GM19238 (cell line): ENCODE measurements at regions not wholly inside any gene's neighbourhood (a gene's known extent, or its start where the extent isn't known, plus 50 kb on each side); places are given as distances from the start of the nearest gene placed in this dataset.
"Not testable (repeated sequence)": the region's sequence is repeated elsewhere in the genome, so short reads cannot be mapped to it uniquely, and the experiment has no call there.

Experiments
- DNase-seq: peaks from one replicate; pipeline ENCODE4 v3.0.0; 2011; ENCODE audit warnings: low spot score; ENCODE audit not compliant: insufficient read length

DNA sequence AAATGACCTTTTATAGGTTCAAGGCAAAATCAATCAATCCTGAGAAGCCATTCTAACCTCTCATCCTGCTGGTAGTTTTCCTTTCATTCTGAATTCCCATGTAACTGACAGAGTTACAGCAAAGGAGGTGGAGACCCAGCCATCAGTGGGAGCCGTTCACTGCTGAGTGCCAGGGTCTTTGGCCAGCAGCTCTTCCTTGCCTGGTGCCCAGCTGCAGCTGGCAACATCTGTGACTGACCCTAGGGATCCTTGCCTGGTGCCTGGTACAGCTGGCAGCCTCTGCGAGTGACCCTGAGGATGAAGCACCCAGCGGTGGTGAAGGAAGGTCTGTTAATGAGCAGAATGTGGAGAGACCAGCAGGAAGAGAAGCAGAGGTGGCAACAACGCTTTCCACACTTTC, 314.6 kb downstream of the THBS2 start:
- no peak for DNase-seq

DNA sequence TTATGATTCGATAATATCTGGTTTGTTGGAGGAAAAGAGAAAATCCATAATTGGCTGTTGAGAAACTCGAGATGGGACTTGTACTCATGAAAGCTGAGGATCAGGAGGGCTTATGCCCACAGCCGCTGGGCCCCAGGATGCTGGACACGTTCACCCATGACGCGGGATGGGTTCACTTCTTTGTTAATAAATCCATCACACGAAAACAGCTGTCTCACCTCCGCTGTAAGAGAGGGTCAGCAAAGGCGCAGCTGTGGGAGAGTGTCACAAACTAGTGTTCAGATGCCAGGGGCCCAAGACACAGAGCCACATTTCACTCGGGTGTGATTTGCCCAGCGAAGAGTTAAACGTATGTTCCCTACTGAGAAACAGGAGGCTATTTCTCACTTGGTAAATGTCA, 315.1 kb downstream of the THBS2 start:
- DNase-seq: no peak

DNA sequence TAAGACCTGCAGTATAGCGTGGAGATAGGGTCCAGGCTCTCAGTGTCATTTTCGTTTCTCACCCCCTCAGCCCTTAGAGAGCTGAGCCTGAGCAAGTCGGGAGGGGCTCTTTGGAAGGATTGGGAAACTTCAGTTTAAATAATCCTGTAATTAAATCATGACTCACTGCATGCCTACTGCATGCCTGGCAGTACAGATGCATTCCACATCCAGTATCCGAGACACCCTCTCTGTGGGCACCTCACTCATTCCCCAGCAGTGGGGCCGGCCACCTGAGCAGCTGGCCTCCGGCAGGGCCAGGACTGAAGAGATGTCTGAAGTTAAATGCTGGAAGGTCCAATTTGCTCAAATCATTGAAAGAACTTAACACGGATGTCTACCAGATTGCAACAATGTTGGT, 316.6 kb downstream of the THBS2 start:
- no peak for DNase-seq

DNA sequence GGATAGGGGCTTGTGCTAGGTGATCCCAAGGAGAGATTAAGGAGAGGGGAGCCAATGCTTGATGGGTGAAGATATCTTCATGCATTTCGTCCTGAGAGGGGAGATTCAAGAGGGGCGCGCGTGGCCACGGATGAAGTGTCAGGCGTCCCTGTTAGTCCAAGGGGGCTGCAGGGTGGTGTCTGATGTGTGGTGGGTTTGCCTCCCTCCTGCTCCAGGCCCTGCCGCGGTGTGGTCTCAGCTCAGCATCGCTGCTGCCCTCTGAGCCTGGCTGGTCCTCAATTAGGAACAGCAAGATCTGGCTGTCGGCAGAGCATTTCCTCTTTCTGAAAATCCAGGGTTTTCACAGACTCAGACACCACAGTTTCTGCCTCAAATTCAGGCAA, 318.0 kb downstream of the THBS2 start:
- DNase-seq: no peak

DNA sequence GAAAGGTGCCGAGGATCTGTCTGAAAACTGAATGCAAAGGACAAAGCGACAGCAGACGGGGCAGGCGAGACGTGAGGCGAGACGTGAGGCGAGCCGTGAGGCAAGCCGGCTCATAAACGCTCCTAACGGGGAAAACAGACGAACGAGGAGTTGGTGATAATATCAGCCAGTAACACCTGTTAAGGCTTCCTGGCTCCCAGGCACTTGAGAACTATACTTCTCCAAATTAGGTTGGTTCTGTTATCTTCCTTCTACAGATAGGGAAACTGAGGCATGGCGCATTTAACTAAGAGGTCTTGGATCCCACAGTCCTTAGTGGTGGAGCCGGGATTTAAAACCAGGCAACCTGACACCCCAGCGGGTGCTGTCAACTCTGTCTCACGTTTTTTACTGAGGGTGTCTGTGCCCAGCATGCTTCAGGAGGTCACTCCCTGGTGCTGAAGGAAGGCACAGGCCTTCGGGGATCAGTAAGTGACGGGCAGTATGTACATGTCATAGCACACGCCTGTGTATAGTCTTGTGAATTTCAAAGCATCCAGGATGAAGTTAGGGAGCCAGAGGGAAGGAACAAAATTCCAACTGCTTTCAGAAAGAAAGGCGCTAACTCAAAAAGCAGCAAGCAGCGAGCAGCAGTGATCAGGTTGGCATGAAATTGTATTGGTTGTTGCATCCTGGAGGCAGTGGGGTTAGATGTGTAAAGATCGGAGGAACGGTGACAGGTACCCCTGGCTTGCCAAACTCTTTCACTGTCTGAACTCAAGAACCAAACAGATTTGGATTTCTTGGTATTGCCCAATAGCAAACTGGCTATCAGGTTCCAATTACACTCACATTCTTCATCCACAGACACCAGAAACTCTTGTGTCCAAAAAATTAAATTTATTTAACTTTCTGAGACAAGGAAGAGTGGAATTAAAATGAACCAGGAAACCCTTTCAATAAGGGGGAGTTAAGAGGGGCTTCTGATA, 318.7 kb downstream of the THBS2 start:
- DNase-seq: no peak

DNA sequence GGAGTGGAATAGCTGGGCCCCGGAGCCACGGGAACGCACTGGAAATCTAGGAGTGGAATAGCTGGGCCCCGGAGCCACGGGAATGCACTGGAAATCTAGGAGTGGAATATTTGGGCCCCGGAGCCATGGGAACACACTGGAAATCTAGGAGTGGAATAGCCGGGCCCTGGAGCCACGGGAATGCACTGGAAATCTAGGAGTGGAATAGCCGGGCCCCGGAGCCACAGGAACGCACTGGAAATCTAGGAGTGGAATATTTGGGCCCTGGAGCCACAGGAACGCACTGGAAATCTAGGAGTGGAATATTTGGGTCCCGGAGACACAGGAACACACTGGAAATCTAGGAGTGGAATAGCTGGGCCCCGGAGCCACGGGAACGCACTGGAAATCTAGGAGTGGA, 321.5 kb downstream of the THBS2 start:
- DNase-seq: not testable (repeated sequence)

DNA sequence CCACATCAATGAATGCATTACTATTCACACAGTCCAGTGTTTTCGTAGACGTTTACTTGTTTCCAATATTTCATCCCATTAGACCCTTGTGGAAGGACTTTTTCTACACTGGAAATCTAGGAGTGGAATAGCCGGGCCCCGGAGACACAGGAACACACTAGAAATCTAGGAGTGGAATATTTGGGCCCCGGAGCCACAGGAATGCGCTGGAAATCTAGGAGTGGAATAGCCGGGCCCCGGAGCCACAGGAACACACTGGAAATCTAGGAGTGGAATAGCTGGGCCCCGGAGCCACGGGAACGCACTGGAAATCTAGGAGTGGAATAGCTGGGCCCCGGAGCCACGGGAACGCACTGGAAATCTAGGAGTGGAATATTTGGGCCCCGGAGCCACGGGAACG, 322.6 kb downstream of the THBS2 start:
- not testable (repeated sequence) for DNase-seq

DNA sequence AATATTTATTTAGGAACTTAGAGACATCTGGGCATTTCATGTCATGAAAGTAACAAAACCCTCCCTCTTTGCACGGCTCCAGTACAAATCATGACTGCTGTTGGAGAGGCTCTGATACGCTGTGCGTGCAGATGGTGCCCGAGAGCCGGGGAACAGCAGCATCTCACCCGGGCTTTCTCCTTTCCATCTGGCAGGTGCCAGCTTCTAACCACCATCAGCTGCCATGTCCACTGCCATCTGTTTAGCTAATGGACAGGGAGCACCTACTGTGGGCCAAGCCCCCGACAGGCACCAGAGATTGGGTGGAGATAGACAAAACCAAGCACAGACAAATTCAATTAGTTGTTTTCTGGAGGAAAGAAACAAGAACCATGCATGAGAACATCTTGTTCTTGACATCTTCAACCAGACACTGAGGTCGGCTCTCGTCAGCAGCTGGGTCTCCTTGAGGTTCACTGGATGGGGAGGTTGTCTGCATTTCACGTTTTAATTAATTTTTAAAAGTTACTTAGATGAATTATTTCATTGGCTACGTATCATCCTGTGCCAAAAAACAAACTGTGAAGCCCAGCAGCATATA, 323.7 kb downstream of the THBS2 start:
- DNase-seq: no peak

DNA sequence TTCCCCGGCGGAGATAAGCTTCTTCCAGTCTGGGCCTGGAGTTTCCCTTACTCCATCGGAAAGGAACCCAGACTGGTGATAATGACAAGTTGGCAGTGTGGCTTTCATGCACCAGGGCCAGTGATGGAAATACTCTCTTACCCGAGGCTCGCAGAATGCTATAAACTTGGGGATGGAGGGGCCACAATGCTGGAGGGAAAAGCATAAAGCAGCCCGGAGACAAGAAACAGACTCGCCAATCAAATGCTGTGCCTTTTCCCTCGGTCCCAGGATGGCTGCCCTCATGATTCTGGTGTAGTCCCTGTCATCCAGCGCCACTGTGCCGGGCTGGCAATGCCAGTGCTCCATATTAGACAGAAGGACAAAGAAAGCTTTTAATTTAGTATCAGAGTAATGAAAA, 325.6 kb downstream of the THBS2 start:
- no peak for DNase-seq

DNA sequence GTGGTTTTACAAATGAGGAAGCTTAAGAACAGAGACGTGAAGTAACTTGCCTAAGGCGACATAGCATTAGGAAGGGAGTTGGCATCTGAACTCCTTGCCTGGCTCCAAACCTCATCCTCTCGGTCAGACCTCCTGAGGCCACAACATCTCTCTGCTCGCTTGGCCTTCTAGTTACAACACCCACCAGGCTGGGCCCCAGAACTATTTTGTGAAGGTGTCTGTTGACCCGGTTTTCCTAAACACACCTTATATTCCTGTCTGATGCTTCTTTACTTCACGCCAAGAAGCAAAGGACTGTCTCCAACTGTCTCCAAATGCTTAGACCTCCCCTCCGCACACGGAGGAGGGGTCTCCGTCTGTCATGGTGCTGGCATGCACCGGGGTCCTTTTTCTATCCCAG, 326.6 kb downstream of the THBS2 start:
- DNase-seq: no peak

DNA sequence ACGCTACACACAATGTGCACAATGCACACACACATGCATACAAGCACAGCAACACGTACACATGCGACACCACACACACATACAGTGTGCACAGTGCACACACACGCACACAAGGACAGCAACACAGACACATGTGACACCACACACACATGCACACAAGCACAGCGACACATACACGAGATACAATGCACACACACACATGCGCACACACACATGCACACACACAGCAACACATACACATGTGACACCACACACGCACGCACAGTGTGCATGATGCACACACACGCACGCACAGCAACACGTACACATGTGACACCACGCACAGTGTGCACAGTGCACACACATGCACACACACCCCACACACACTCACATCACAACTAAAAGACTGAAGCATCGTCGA, 327.3 kb downstream of the THBS2 start:
- no peak for DNase-seq

DNA sequence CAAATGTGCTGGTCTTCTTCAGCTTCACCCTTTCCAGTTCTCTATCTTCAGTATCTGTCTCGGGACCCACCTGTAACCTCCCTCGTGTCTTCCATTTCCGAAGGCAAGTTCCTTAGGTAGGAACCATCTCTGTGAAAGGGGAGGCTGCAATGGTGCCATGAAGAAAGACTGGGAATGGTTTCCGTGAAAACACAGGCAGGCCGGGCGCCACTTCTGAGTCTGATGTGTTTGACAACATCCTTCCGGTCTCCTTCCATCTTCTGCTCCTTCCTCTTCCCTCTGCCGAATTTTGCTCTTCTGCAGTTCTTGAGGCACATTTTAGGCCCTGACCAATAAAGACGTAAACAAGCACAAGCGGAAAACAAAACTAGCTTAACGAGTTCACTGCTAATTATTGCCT, 328.0 kb downstream of the THBS2 start:
- no peak for DNase-seq

DNA sequence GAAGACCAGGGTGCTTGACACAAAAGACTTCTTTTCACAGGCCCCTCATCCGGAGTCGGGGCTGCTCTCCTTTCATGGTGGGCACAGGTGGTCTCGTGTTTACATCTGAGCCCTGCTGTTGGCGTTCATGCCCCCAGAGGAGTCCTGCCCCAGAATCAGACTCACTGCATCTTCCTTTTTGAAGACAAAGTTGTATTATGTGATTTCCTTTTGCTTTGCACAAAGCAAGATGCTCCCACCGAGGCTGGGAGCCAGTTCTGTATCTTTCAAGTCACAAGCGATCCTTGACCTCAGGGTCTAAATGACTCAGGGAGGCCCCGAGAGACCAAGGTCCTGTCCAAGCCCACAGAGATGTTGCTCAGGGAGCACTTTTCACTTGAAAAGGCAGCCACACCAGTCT, 330.5 kb downstream of the THBS2 start:
- no peak for DNase-seq

DNA sequence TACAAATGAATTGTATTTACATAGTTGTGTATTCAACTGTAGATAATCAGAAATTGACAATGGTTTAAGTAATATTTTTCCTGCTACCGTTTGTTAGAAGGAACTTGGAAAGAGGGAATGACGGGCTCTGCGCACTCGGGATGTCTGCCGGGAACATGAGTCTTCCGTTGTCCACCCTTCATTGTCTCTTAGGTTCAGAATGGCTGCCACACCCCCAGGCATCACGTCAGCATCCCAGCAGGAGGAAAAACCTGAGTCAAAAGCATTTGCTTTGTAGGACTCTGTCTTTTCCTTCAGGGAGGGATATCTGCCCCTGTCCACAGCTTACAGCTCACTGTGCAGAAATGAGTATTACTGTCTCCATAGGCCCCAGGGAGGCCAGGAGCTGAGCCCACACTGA, 331.2 kb downstream of the THBS2 start:
- DNase-seq: no peak

DNA sequence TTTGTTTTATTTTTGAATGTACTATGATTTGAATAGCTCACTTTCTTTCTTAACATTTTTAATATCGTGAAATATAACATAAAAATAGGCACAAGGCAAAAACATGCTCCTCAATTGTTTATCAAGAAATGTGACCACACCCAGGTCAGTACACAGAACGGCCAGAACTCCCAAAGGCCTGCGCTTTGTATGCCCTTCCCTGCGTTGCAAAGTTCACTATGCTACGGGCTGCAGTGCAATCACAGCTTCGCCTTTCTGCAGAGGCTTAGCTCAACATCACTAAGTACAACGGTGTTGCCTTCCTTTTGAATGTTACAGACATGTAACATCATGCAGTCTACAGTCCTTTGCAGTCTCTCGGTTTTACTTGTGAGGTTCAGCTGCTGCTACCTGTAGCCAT, 333.4 kb downstream of the THBS2 start:
- no peak for DNase-seq

DNA sequence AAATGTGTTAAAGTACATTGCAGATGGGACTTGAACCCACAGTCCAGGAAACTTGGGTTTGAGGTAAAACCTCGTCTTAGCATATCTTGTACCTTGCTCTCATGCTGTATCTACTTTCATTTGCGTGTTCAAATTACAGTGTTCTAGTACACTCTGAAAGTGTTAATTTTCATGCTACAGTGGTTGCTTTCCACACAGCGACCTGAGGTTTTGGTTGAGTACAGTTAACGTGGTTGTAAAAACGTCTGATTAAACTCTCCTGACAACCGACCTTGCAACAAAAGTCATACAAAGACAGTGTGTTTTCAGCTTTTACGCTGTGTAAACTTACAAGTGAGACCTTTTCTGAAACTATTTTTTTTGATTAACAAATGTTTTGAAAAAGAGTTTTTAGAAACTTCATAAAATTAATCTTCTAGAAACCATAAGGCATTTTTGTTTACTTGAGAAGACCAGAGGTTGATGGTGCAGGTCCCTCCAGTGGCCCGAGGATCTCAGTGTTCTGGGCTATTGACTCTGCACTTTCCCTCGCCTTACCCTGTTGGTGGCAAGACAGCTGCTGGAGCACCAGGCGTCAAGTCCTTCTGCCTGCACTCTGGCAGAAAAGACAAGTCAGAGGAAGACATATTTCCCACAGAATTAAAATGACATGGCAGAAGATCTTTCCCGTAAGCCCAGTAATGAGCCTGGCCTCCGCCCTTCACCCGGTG, 334.0 kb downstream of the THBS2 start:
- no peak for DNase-seq

DNA sequence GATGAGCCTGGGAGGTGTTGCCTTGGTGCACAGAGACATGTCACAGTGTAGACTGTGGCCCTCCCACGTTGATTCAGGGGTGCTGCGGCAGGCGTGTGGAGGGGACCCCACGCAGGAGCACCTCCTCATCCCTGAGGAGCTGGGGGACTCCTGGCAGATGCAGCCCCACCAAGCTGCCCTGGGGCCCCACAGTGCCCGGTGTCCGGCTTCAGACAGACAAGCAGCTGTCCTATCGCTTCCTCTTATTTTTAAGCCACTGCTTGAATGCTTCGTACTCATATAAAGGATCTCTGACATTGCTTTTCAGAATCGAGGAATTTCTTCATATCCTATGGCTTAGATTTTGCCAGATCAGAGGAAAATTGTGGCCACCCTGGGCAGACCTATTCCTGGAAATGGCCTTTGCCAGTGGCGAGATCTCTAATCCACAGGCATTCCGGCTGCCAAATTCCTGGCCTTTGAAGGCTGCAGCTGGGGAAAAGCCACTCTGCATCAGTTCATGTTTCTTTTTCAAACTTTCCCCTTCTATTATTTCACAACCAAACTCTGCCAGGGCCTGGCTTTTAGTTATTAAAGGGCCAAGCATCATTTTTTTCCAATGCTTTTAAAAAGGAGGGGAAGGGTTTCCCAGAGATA, 337.0 kb downstream of the THBS2 start:
- DNase-seq: no peak

DNA sequence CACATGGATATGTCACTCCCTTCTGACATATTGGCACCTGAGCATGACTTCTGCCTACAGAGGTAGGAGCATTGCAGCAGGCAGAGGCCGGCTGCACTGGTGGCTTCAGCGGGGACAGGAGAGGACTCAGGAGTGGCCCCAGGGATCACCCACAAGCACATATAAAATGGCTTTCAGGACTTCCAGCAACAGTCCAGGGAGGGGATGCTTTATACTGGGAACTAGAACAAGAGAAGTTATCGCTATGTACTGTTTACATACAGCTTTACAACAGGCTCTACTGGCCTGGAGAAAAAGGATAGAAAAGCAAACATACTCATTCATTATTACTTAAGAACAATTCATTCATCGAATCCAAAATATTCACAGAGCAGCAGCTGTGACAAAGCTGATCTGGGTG, 337.8 kb downstream of the THBS2 start:
- DNase-seq: no peak

DNA sequence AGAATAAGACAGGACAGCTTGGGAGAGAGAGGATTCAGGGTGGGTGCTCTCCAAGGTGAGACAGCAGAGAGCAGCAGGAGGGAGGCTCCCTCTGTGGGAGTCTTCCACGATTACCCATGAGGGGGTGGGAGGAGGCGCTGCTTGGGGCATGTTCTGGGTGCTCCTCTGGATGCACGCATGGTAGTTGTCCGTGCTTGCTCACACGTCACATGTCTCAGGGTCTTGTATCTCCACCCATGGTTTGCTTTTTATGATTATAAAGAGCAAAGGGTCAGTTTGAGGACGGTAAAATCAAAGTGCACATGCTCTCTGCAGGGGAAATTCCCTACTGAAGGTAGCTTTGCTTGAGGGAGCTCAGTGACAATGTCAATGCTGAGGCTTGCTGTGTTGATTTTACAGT, 338.4 kb downstream of the THBS2 start:
- no peak for DNase-seq

DNA sequence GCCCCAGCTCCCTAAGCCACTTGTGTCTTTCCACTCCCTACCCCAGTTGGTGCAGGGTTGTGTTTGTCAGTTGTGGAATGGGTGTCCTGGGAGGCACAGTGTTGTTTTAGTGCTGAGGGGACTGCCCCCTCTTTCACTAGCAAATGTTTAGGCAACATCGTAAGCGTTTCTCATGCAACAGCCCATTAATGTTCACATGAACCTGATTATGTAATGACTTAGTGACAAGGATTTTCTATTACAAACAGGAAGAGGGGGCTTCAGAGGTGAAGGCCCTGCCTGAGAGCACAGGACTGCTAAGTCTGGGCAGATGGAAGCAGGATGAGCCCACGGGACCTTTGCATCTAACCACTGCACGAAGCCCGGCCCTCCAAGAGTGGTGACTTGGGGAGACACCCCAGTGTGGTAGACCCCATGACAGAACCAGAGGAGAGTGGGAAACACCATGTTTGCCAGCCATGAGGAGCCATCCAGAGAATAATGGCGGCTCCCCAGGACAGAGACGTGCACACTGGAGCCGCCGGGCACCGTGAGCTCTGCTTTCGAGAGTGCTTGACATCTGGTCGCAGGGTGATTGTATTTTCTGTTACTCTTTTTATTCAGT, 339.7 kb downstream of the THBS2 start:
- no peak for DNase-seq

DNA sequence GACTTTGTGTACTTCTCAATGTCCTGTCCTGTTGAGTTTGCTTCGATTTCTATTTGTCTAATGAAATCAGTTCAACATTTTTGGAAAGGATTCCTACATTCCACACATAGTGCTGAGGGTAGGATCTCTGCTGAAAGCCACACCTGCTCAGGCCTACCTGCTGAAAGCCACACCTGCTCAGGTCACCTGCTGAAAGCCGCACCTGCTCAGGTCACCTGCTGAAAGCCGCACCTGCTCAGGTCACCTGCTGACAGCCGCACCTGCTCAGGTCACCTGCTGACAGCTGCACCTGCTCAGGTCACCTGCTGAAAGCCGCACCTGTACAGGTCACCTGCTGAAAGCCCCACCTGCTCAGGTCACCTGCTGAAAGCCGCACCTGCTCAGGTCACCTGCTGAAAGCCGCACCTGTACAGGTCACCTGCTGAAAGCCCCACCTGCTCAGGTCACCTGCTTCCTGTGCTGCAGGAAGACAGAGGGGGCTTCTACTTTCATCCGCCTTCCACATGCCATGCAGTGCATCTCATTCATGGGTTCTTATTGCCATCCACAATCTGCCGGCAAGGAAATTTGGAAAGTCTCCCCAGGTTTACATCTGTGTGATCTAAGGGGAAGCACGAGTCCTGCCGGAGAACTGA, 340.3 kb downstream of the THBS2 start:
- not testable (repeated sequence) for DNase-seq
